ENCODE measurements at regions not wholly inside any gene's neighbourhood (a gene's known extent, or its start where the extent isn't known, plus 50 kb on each side); places are given as distances from the start of the nearest gene placed in this dataset.

DNA sequence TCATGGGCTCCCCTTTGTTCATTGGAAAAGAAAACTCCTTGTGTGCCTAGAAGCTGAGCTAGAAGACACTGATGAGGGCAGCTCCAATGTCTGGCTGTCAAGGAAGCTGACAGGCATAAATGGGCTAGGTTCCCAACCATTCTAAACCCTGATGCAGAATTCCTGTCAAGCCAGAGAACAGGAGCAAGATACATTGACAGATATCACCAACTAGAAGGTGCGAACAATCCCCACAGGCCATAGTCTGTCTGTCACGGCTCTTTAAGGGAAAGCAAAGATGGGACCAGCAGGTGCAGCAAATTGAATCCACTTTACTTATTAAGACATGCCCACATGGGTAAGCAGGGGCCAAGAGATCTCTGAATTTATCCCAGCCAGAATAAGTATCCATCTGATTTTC lies 617.9 kb upstream of the POT1 start:
- DNase-seq, result no peak

DNA sequence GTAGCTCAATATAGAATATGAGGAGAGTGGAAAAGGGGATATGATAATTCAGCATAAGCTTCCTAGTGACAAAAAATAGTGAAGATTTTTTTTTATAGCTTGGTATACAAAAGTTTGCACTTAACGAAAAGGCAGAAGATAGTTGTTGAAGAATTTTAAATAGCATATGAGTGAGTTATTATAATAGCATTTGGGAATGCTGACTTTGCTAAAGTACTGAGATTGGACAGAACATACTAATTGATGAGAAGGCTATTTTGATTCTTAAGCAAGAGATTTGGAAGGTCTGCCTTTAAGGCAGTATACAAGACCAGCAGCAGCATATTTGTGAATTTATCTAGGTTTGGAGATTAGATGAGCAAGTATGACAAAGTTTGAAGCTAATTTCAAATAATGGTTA lies 600.9 kb upstream of the POT1 start:
- DNase-seq, result no peak

DNA sequence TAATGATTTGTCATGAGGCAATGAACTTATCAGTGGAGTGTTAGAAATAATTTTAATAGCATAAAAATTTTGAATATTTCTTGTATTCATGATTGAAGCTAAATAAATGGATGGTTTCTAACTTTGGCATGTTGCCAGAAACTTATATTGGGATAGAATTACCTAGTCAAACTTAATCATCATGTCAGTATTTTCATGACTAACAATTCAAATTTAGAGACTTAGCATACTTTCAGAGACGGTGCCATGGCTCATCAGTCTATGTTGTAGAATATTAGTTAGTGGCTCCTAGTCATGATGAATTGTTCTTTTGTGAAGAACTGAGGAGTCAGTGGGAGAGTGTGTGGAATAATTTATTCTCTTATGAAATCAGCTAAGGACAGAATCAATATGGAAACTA lies 599.6 kb upstream of the POT1 start:
- no peak for DNase-seq

DNA sequence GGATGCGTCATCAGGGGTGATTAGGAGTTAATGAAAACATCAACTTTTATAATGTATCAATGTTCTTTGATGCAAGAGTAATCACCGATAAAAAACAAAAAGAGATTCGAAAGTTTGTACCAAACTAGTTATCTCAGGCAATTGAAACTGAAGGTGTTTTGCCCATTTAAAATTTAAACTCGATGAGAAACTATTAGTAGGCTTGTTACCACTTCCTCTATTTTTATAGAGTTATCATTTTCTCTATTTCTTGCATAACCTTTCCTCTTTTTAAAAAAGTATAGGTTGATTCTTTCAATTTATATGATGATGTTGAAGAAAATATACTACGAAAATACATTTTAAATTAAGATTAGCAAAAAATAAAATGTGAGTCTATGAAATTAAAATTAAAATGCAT lies 597.3 kb upstream of the POT1 start:
- no peak for DNase-seq

DNA sequence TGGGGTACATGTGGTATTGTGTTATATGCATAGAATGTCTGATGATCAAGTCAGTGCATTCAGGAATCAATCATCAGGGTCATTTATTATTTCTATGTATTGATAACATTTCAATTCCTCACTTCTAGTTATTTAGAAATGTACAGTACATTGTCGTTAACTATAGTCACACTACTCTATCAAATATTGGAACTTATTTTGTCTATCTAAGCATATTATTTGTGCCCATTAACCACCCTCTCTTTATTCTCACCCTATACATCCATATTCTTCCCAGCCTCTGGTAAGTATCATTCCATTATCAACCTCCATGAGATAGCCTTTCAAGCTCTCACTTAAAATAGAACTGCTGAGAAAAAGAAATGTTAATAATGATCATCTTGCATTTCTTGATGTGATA lies 596.5 kb upstream of the POT1 start:
- no peak for DNase-seq

DNA sequence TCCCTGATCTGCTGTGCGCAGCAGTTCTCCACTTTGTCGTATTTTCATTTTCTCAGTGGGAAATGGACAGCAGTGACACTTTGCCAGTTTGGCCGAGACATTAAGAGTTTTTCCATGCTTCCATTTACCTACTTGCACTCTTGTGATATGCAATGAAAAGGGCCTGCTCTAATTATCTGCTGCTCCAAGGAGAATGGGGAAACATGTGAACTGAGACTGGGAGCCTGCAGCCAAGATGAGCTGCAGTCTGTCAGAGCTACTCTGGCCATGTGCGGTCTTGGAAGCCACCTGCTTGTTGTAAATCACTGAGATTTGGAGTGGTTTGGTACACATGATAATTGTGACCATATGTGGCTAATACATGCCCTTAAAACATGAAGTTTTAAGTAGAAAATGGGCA lies 586.6 kb upstream of the POT1 start:
- peak; percentile 28 for DNase-seq

DNA sequence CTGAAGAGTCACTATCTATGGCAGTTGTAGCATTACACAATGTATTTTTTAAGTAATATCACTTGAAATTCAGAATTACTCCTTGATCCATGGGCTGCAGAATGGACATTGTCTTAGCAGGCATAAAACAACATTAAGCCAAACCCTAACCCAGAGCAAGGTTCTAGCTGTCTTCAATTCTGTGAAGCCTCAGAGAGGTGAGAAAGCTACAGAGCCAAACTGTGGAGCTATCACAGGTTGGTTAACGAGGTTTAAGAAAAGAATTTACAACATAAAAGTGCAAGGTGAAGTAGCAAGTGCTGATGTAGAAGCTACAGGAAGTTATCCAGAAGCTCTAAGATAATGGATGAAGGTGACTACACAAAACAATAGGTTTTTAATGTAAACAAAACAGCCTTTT lies 582.7 kb upstream of the POT1 start:
- DNase-seq, result no peak

DNA sequence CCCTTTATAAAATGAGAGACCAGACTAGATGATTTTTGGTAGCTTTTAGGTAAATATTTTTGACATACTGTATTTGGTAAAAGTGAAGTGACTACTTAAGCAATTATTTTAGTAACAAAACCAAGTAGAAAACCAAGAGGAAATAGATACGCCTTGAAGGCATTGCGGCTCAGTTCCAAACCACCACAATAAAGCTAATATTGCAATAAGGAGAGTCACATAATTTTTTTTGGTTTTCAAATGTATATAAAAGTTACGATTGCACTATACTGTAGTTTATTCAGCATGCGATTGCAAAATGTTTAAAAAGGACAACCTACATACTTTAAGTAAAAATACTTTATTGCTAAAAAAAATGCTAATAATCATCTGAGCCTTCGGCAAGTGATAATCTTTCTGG lies 581.7 kb upstream of the POT1 start:
- no peak for DNase-seq

DNA sequence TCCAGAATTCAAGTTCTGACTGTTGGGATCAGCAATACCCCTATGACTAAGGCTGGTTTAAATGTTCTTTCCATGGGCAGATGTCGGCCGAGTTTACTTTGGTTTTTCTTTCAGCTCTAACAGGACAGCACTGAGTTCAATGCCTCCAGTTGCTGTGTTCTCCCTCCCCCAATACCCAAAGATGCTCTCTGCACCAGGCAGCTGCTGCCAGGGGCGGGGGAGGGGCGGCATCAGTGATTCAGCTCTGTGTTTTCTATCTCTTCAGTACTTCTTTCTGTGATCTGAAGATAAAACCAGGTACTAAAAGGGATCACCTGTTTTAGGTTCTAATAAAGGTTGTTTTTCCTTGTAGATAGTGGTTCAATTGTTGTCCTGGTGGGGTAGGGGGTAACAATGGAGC lies 576.7 kb upstream of the POT1 start:
- DNase-seq, result peak; percentile 2

DNA sequence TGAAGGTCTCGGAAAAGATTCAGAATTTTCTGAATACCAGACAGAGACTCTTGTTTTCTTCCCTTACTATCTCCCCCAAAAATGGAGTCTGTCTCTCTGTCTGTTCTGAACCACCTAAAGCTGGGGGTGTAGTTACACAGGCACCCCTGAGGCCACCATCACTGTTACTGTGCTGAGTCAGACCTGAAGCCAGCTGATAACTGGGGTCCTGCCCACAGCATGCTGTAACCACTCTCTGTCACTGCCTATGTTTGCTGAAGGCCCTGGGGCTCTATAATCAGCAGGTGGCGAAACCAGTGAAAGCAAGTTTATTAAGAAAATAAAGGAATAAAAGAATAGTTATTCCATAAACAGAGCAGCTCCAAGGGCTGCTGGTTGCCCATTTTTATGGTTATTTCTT lies 575.2 kb upstream of the POT1 start:
- no peak for DNase-seq

DNA sequence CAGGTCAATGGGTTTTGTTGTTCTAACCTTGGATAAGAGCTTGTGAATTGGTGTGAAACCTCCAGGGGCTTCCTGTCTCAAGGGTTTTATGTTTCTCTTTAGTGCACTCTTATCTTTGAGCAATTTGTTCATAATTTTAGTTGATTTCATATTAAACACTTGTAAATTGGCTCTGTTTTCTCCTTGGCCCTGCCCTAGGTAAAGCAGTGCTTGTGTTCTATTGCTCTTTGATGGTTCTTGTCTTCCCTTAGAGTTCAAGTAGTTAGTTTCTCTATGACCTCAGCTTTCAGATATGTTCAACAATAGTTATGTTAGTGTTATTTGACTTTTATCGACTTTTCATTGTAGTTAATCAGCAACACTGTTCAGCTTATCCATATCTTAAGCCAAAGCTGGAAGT lies 566.4 kb upstream of the POT1 start:
- no peak for DNase-seq

DNA sequence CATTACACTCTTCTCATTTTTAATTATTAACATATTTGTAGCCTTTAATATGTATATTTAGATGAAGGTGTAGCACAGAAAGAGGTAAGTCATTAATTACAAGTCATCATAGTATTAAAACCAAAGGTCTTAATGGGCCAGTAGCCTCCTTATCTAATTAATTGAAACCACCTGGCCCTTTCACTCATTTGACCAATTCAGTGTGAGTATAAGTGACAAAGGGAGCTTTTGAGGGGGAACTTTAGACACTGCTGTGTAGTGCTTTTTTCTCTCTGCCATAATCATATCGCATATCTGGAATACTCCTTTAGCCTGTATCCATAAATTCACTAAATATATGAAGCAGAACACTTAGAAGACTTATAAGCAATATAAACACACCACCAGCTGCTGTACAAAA lies 562.9 kb upstream of the POT1 start:
- DNase-seq, result no peak

DNA sequence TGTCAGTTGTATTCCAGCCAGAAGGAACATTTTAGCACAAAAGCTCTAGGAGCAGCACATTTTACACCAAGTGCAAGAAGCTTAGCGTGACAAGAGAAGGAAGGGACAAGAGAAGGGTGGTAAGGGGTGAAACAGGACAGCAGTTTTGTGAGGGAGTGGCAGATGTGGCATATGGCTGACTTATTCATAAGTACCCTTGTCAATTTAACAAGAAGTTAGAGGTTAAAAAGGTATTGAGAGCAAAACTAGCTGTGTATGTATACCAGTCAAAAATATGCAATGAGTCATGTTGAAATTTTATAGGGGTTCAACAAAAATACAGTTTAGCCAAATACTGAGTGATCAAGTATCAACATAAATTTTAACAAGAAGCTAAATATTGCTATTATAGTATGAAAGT lies 561.5 kb upstream of the POT1 start:
- DNase-seq, result no peak

DNA sequence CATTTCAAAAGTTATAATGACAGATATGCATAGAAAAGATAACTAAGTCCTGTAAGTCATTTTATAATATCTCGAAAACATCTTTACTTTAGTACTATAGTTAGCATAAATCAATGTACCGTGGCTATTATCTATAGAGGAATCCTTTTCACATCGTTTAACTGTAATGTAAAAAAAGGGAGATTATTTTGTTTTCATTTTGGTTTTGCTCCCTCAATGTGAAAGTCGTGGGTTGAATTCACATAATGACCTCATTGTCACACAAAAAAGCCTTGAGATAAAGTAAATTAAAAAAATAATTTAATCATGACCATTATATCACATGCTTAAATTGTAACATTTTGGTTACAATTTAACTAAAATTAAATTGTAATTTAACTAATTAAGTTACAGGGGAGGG lies 560.5 kb upstream of the POT1 start:
- DNase-seq, result no peak

DNA sequence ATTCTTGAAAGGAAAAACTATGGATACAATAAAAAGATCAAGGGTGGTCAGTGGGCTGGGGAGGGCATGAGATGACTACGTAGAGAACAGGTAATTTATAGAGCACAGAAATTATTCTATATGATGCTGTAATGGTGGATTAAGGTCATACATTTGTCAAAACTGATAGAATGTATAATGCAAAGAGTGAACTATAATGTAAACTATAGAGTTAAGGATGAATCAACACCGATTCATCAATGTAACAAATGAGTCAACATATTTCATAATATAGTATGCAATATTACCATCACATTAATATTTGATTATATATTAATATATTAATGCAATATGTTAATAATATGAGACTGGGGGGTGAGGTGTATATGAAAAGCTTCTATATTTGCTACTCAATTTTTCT lies 555.6 kb upstream of the POT1 start:
- no peak for DNase-seq

DNA sequence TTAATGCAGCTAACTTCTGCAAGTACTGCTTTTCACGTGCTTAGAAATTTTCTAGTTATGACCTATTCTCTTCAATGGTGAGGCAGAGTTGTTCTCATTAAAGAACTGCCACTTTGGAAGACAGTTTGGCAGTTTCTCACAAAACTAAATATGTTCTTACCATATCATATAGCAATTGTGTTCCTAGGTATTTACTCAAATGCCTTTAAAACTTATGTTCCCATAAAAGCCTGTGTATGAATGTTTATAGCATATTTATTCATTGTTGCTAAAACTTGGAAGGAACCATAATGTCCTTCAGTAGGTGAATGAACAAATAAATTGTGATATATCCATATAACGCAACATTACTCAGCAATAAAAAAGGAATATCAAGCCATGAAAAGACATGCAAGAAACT lies 555.1 kb upstream of the POT1 start:
- DNase-seq, result no peak

DNA sequence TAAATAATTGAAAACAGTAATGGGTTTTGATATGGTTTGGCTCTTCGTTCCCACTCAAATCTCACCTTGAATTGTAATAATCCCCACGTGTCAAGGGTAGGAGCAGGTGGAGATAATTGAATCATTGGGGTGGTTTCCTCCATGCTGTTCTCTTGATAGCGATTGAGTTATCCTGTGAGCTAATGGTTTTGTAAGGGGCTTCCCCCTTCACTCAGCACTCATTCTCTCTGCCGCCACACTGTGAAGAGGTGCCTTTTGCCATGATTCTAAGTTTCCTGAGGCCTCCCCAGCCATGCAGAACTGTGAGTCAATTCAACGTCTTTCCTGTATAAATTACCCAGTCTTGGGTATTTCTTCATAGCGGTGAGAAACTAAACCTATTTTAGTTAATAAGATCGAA lies 551.7 kb upstream of the POT1 start:
- no peak for DNase-seq

DNA sequence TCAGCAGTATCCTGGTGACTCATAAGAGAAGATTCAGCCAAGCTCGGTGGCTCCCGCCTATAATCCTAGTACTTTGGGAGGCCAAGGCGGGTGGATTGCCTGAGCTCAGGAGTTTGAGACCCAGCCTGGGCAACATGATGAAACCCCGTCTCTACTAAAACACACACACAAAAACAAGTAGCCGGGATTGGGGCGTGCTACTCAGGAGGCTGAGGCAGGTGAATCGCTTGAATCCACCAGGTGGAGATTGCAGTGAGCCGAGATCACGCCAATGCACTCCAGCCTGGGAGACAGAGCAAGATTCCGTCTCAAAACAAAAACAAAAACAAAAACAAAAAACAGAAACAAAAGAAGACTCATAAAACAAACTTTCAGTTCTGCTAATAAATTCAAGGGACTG lies 551.1 kb upstream of the POT1 start:
- DNase-seq, result no peak

DNA sequence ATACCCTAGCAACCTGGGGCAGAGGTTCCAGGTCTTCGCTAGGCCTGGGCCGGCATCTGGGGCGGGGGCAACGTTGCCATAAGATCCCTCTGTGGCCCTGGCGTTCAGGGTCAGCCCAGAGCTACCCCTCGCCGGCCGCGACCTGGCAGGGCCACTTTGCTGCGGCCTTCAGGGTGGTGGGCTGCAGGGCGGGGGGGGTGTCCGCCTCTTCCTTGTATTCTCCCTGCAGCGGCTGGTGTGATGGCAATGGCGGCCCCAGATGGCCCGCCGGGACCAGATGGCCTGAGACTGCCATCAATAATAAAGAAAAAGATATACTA lies 539.2 kb upstream of the POT1 start:
- no peak for DNase-seq

DNA sequence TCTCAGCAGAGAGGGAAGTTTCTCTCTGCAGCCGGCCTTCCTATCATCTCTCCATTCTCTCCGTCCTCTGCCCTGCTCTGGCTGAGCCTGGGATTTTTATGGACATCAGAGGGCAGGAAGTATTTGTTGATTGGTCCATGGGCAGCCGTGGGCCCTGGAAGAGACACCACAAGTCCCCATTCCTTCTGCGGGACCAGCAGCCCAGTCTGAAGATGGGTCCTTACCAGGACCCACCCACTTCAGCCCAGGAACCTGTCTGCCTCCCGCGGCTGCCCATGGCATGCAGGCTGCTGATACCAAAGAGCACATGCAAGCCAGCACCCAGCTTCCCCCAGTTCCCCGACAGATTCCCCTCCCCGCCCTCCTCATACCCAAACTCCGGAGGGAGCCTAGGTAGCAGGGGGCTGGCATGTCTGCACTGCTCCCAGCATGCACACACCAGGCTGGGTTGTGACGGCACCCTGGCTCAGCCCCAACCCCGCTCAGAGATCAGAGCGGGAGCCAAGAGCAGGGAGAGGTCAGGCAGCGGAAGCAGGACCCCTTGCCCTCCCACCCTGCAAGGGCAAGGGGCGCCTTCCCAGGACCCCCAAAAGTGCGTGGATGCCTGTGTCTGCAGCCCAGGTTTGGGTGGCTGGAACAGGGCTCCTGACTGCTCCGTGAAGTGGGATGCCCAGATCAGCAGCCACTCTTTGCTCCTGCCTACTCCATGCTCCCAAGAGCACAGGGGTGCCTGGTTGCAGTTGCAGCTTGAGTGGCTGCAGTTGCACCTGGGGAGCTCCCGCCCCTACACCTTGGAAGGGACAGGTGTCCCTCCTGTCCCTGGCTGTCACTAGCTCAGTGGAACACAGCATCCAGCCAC lies 538.6 kb upstream of the POT1 start:
- DNase-seq, result no peak

DNA sequence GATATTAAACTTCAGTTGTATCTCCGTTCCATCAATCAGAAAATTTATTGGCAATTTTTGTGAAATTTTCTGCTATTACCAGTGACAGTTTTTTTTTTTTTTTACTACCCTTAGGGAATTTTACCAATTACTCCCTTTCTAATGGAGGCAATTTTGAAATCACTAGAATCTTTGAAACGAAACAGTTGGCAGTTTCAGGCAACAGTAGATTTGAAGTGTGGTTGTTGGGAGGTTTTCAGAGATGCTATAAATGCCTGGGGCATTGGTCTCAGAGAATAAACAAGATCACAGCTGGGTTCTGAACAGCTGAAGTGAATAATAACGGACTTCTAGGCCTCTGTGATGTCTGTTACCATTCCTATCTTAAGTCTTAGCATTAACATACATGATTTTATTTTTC lies 535.9 kb upstream of the POT1 start:
- DNase-seq, result no peak

DNA sequence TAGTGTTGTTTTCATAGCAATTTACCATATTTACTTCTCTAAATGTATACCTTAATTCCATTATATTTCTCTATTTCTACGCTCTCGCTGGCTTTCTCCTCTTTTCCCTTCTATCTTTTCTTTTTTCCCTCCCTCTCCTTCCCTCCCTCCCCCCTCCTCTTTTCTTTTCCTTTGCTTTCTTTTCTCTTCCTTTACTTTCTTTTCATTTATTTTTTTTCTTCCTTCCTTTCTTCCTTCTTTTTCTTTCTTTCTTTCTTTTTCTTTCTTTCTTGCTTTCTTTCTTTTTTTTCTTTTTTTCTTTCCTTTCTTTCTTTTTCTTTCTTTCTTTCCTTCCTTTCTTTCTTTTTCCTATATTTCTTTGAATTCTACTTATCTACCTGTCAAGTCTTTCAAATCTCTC lies 533.0 kb upstream of the POT1 start:
- DNase-seq, result no peak

DNA sequence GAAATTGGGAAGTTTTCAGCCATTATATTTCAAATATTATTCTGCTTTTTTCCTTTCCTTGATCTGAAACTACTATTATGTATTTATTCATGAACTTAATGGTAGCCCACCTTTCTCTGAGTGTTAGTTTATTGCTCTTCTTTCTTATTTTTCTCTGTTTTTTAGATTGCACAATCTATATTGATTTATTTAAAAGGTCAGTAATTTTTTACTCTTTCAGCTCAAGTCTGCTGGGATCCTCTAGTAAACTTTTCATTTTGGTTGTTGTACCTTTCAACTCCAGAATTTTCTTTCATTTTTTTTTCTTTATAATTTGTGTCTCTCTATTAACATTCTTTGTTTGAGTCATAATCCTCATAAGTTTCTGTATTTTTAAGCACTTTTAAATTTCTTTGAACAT lies 529.4 kb upstream of the POT1 start:
- DNase-seq, result no peak

DNA sequence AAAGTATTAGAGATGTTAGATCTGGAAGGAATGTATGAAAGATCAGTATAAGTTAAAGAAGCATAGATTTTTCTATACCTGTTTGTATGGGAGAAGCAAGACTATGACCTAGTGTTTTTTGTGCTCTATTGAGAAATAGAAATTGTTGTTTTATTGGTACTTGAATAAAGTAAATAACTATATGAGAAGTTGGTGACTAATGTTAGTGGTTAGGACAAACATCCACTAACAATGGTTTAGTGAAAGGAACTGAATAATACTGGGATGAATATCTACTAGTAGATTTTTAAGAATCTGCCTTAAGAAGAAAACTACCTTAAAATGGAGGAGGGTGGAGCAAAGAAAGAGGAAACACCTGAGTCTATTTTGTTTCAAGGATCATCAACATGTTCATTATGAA lies 521.1 kb upstream of the POT1 start:
- DNase-seq, result no peak

DNA sequence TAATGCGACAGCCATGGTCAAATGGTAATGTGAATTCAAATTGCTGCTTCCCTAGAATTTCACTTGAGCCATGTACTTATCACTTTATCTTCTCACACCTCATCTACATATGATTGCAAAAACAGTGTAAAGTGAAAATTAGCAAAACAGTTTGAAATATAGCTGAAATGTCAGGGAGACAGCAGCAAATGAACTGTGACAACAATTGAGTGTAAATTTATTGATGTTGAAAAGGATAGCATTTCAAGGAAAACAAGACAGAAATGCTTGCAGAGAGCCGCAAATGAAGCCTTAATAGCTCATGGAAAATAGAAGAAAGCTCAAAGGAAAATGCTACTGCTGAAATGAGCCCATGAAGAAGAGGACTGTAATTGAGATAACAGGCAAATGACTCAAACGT lies 516.2 kb upstream of the POT1 start:
- no peak for DNase-seq

DNA sequence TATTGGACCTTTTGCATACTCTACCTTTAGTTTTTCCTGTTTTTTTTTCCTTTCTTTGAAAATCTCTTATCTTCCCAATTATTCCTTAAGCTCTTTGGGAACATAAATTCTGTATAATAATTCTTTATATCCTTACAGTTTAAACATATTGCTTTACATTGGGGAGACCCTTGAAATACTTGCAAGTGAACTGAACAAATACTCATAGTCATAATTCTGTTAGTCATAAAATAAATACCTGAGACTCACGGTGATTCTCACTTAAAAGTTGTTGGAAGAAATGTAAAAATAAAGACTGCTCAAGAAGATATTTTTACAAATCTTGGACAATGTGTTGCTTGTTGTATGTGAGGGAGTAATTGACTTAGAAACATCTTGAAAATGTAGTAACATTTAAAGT lies 515.2 kb upstream of the POT1 start:
- DNase-seq, result no peak

Data from NCI-H510A (cell line).